HPDE6-E6E7 (cell line): ENCODE measurements at regions not wholly inside any gene's neighbourhood (a gene's known extent, or its start where the extent isn't known, plus 50 kb on each side); places are given as distances from the start of the nearest gene placed in this dataset.

Experiments used
- DNase-seq: peaks from one replicate; pipeline ENCODE4 v3.0.0; 2011; ENCODE audit warnings: missing footprints; ENCODE audit errors: extremely low spot score

DNA sequence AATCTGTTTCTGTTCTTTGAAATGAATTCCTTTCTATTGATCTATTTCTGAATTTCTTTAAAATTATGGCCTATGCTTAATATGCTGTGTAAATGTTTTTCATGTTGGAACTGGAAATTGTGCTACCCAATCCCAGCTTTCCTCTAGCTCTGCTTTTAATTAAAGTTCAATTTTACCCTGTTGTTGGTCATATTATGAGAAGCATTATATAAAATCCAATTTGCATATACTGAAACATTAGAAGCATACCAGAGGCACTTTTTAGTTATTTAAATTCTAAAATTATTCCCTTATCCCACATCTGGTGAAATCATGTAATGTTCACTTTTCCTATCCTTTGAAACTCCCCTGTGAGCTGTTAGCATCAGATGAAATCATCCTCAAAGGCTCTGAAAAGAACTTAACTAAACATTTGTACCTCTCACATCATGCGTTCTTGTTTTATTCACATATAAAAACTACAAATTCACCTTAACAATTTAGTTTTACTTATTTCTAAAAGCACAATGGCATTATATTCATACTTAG is 160.6 kb upstream of the COL21A1 start:
- DNase-seq = no peak

DNA sequence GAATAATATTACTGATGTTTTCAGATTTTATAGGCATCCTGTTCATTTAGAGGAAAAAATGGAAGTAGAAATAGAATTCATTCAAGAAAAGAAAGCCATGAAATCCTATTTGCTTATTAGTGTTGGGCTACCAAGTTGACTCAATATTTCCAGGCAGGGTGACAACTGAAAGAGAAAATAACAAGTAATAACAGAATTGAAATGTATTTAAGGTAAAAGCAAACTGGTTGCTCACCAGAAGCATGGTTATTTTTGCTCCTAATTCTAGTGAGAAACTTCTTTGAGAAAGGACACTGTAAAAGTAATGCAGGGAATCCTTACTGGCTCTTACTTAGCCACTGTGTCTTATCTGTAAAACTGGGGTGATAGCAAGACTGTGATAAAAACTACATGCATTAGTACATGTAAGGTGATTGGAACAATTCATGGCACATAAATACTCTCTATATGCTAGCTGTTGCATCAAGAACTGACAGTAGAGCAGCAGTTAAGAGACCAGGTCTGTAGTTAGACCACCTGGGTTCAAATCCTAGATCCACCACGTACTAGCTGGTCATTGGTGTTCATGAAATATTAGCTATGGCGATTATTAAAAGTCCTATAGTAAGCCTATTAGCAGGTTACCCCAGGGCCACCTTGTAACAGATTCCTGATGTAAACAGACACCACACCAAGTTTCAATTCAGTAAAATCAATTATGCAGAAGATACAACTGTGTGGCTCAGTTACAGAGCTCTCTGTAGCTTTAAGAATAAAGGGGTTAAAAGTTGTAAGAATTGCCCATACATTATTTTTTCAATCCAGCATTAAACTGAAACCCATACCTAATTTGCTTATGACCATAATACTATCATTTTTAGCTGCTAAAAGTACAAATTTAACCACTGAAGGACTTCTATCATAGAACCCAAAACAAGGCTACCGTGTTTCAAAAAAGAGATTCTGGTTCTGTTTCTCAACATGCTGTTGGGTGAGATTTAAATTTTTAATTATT is 159.2 kb upstream of the COL21A1 start:
- DNase-seq = no peak

DNA sequence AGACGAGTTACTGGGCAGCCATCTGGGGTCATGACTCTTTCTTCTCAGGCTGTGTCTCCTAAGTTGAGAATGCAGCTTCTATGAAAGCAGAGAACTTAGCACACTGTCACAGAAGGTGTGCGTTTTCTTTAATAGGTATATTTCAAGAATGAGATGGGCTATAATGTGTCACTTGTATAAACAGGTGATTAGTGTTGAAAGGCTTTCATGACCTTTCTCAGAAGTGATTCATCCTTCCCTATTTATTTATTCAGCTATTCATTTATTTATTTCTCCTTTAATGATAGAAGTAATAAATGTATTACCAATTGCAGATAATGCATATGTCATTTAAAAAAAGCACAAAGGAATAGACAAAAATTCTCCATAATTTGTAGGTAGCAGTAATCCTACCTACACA is 157.2 kb upstream of the COL21A1 start:
- no peak for DNase-seq

DNA sequence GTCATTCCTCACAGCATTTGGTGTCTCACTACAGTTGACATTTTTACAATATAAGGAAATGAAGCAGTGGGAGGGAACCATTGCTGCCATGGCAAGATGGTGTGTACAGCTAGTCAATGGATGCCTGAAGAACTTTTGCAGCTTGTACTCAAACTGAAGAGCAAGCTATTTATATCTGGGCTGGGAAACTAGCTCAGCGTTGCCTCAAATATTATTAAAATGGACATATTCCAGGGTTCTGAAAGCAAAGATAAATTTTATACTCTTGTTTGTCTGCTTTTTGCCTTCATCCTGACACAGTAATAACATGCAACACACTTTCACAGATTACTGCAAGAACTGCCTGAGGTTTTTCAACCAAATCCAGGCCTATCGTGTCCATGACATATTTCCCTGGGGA is 156.4 kb upstream of the COL21A1 start:
- no peak for DNase-seq

DNA sequence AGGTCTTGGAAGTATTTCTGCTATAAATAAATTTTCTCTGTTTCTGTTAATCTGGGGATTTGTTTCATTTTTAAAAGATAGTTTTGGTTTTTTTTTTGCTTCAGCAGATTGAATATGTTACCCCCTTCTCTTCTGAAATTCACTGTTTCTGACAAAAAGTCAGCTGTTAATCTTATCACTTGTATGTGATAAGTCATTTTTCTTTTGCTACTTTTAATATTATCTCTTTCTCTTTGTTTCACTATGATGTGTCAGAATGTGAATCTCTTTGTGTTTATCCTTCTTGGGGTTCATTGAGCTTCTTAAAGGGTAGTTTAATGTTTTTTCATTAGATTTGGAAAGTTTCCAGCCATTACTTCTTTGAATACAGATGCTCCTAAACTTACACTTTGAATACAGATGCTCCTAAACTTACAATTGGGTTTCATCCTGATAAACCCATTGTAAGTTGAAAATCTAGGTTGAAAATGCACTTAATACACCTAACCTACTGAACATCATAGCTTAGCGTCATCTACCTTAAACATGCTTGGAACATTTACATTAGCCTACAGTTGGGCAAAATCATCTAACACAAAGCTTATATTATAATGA is 154.2 kb upstream of the COL21A1 start:
- DNase-seq = no peak

DNA sequence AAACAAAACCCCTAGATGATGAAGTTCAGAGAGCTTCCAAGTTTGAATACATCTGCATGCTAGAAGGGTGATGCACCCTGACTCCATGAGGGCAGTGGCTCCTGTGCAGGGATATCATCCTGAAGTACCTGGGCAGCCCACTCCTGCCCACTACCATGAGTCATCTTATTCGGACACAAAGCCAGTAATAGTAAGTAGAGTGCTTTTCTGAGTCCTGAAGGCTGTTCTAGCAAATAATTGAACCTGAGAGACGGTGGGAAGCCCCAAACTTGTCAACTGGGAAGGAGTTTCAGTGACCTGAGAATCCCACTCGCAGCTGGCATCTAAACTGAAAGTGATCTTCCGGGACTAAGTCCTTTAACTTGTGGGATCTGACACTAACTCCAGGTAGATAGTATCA is 152.9 kb upstream of the COL21A1 start:
- DNase-seq = no peak

DNA sequence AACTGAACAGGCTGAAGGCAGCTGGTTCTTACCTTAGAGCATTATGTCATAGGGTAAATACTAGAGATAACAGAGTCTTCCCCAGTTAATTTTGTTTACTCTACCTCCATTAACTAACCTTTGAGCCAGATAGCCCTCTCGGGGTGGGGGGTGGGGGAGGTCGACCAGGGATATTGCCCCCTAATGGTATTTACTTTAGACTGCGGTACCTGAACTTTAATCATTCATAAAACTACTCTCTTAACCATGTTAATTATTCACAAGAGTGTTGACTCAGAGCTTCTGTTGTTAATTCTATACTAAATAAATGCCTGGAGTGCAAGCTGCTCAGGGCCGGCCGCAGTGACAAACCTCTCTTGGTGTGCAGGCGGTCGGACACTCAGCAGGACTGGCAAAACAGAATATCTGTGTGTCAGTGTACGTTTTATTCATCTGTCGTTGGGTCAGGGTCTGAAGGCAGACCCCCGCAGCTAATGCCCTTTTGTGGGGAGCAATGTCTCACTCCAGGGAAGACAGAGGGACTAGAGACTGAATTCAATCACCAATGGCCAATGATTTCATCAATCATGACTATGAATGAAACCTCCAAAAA is 152.4 kb upstream of the COL21A1 start:
- DNase-seq = no peak

DNA sequence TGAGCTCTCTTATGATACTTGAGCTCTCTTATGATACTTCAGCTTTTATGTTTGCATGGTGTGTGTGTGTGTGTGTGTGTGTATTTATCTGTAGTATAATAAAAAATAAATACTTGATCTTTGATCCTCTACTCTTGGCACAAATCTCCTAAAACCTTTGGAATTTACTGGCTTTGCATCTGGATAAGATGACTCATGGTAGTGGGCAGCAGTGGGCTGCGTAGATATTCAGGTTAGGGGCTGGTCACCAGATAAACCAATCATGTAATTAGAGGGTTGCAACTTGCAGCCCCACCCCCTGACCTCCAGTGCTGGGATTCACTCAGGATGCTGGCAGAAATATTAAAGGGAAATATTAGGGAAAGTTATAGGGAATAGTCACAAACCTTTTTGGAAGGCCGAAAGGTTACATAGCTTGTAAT is 151.9 kb upstream of the COL21A1 start:
- no peak for DNase-seq

DNA sequence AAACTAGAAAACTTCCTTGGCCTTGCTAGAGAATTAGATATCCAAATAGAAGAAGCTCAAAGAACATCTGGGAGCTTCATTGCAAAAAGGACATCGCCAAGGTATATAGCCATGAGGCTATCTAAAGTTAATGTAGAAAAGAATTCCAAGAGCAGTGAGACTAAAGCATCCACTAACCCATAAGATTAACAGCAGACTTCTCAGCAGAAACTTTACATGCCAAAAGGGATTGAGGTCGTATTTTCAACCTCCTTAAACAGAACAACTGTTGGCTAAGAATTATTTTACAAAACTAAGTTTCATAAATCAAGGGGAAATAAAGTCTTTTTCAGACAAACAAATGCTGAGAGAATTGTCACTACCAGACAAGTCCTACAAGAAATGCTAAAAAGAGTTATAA is 149.1 kb upstream of the COL21A1 start:
- no peak for DNase-seq

DNA sequence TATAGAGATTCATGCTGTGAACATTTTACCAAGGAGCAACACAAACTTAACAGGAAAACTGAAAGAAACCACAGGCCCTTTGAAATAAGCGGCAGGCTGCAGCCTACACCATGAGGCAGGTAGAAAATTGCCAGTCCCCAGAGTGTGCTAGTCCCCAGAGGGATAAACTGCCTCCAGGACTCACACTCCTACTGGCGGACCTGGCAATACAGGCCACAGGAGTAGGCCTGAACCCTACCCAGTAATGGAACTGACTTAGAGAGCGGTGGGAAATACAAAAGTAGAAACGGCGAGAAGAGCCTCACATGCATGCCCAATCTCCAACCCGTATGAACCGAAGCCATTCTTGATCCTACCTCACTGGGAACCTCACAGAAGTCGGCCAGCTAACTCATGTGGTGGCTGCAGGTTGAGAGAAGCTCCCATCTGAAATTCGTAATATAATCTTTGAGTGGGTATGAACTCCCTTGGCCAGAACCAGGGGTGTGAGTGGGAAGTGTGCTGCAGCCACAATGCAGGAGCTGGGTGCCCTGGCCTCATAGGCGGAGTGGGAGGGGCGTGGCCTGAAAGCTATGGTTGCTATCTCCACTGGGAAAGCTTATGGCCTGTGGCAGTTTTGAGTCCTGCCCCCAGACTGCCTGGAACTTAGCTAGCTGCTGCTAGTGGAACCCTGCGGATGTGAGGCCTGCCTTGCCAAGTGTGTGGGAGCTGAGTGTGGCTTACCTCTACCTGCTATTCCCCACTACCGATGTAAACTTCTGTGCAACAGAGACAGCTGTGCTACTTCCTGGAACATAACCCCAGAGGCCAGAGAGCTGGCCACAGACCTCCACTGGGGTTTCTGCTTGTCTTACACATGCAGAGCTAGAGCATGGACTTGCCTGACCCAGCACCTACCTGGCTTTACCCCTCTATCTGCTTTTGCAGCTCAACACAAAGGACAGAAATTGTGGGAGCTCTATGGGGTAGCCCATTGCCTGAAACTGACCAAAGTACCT is 146.5 kb upstream of the COL21A1 start:
- no peak for DNase-seq

DNA sequence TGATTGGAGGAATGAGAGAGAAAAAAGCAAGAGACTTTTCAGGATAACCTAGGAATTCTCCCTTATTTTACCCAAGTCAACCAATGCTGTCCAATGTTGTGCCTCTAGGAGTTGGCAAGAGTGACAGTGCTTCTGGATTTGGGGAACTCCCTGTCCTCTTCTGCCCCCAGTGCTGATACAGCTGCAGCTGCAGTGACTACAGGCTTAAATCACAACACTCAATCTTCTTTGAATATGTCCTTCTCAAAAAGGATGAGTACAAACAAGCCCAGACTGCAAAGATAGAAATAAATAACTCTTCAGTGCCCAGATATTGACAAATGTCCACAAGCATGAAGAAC is 141.0 kb upstream of the COL21A1 start:
- no peak for DNase-seq

DNA sequence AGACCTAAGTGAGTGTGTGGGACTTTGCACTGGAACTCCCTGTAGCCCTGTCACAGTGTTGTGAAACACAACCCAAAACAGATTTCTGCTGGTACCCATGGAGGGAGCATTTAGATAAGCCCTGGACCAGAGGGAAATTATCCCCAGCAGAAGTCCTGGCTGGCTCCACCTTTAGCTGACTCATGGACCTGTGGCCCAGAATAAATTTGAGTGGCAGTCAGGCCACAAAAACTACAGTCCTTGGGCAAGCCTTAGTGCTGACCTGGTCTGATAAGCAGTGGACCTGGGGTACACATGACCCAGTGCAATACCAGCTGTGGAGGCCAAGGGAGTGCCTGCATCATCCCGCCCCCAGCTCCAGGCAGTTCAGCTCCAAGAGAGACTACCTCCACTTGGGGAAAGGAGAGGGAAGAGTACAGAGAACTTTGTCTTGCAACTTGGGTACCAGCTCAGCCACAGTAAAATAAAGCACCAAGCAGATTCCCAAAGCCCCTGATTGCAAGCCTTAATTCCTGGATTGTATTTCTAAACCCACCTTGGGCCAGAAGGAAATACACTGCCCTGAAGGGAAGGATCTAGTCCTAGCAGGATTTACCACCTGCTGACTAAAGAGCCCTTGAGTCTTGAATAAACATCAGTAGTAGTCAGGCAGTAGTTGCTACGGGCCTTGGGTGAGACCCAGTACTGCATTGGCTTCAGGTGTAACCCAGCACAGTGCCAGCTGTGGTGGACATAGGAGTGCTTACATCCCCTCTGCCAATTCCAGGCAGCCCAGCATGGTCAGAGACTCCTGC is 140.4 kb upstream of the COL21A1 start:
- no peak for DNase-seq

DNA sequence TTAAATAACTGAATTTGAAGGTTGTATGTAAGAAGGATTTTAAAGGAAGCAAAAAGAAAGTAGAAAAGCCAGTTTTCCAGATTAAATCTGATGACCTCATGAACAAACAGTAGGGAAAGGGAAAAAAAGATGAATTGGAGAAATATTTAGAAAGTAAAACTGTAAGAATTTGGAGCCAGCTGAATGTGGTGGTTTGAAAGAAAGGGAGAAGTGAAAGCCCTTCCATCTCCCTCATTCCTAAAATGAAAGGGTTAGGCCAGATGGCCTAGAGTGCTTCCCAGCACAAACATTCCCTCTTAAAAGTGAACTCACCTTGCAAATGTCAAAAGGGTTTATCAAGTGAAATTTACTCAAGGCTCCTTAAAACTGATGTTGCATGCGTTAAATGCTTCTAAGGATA is 139.3 kb upstream of the COL21A1 start:
- DNase-seq = no peak

DNA sequence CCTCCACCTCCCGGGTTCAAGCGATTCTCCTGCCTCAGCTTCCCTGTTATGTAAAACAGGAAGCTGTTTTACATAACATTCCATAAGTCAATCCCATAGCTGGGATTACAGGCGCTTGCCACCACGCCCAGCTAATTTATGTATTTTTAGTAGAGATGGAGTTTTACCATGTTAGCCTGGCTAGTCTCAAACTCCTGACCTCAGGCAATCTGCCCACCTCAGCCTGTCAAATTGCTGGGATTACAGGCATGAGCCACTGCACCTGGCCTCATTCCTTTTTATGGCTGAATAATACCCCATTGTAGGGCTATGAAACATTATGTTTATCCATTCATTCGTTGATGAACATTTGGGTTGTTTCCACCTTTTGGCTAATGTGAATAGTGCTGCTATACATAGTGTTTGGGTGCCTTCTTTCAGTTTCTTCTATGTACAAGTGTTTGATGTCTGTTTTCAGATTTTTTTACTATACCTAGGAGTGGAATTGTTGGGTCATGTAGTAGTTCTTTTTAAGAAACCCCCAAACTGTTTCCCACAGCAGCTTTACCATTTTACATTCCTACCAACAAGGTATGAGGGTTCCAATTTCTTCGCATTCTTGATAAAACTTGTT is 138.7 kb upstream of the COL21A1 start:
- no peak for DNase-seq

DNA sequence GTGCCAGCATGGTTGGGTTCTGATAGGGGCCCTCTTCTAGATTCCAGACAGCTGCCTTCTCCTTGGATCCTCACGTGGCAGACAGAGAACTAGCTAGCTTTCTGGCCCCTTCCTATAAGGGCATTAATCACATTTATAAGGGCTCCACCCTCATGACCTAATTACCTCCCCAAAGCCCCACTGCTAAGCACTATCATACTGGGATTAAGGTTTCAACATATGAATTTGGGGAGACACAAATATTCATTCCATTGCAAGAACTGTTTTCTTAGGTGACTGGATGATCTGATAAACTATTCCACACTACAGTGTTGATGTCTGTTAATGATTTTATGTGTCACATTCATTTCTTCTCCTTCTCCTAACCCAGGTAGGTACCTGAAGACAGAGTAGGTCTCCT is 135.8 kb upstream of the COL21A1 start:
- no peak for DNase-seq

DNA sequence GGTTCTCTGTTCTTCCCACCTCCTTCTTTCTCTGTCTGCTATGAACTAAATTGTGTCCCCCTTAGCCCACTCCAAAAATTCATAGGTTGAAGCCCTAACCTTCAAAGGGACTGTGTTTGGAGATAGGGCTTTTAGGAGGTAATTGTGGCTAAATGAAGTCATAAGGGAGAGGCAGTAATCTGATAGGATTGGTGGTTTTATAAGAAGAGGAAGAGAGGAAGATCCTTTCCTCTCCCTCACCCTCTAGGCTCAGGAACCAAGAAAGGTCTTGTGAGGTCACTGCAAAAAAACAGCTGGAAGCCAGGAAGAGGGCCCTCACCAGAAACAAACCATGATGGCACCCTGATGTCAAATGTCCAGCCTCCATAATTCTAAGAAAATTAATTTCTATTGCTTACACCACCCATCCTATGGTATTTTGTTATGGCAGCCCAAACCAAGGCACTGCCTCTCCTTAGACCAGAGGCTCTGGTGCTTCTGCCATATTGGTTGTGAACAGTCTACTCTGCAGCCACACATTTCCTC is 135.1 kb upstream of the COL21A1 start:
- no peak for DNase-seq

DNA sequence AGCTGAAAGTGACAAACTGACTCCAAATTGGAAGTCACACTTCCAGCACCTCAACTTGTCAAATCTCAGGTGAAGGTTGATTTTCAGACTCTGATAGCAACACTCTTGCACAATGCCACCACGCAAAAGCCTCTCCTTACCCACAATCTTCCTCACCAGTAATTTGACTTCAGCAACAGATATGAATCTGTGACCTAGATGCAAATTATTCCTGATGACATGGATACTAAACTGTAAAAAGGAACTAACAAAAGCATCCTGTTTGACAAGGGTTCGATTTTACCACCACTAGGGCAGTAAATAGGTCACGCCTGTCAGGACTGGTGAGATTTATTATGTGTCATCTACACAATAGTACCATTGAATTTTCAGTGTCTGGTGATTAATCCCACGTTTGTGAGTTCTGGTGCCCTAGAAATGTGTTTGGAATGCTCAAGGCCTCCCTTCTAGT is 134.4 kb upstream of the COL21A1 start:
- no peak for DNase-seq

DNA sequence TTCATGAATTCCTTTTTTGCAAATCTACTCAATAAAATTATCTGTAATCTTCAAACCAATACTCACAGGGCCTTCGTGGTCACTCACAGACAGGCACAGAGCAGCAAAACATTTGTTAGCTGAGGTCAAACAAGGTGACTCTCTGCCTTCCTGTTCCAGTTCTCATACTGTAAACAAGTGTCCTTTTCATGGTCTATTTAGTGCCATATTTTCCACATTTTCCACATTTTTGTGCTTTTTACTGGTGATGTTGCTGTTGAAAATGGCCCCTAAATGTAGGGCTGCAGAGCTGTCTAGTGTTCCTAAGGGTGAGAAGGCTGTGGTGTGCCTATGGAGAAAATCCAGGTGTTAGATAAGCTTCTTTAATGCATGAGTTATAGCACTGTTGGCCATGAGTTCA is 133.1 kb upstream of the COL21A1 start:
- DNase-seq = no peak

DNA sequence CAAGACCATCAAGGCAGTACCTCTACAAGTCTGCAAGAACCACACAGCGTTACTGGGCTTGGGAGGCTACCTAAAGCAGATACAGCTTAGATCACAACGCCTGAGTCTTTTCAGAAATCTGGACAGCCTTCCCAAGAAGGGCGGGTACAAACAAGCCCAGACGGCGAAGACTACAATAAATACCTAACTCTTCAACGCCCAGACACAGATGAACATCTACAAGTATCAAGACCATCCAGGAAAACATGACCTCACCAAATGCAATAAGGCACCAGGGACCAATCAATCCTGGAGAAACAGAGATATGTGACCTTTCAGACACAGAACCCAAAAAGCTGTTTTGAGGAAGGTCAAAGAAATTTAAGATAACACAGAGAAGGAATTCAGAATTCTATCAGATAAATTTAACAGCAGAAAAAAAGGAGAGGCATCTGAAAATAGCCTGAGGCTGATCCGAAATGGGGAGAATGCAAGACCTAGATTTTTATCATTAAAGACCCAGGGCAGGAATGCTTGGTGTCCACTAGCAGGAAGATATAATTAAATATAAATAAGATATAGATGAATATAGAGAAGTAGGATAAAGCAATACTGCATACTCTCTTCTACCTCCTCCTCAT is 131.7 kb upstream of the COL21A1 start:
- no peak for DNase-seq
